ENCODE measurements at regions not wholly inside any gene's neighbourhood (a gene's known extent, or its start where the extent isn't known, plus 50 kb on each side); places are given as distances from the start of the nearest gene placed in this dataset.
"Not testable (repeated sequence)": the region's sequence is repeated elsewhere in the genome, so short reads cannot be mapped to it uniquely, and the experiment has no call there.

DNA sequence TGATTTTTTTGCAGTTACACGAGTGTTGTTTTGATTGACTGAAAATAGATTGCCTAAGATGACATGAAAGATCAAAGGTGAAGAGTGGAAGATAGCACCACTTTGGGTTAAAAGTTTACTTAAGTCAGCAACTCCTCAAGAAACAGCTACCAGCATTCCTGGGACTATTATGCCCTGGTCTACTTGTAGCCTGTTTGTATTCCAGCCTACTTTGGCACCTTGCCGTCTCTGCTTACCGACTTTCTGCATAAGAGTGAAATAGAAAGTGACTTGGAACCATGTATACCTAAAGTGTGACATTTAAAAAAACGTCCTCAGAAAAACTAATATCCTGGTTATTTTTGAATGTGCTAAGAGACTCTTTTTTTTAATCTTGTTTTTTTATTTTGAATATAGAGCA, 631.5 kb upstream of the PTBP2 start:
- DNase-seq = no peak

- no peak for DNase-seq
These were observed 625.6 kb upstream of the PTBP2 start for GRCh38 chr1:96095849-96096612.

DNA sequence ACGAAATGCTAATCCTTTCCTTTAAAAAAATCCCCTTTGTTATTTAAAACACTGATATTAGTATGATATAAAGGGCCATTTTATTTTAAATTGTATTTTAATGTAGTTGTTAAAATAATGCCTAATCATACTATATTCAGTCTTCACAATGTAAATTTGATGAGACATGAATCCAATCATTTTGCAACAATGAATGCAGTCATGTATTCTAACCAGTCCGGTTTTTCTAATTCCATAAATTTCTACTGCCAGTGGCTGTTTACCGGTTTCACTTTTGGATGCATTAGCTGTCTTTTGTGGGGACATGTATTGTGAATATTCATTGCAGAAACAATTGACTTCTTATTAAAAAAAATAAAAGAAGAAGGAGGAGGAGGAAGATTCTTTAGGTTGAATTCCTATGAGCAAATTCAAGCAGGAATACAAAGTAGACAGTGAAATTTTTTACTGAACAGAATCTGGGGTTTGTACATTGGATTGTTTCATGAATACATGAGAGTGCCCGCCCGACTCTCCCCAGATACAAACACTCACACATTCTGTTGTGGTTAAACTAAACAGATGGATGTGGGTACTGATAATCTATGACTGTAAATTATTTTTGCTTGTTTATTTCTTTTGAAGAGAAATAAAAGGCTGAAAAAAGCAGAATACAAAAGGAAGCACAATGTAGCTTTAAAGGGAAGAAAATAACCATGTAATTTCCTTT, 624.8 kb upstream of the PTBP2 start:
- DNase-seq = no peak

- no peak for DNase-seq
These were observed 617.1 kb upstream of the PTBP2 start for GRCh38 chr1:96104506-96104905.

- no peak for DNase-seq
These were observed 616.7 kb upstream of the PTBP2 start for GRCh38 chr1:96104906-96105305.

DNA sequence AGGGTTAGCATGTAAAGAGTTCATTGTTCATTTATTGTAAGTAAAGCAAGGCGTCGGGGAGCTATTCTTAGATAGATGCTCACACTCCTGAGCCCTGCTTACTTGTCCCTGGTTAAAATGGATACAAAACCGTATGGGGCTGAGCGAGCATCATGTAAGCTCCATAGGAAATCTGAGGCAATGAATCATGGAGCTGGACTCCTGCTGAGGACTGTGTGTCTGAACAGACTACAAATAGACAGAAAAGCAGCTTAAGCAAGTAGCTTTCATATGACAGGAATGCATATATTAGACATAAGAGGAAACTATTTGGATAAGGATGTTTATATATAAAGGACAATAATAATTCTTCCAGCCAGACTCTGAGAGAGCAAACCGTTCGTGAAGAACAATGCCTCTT, 604.9 kb upstream of the PTBP2 start:
- no peak for DNase-seq

DNA sequence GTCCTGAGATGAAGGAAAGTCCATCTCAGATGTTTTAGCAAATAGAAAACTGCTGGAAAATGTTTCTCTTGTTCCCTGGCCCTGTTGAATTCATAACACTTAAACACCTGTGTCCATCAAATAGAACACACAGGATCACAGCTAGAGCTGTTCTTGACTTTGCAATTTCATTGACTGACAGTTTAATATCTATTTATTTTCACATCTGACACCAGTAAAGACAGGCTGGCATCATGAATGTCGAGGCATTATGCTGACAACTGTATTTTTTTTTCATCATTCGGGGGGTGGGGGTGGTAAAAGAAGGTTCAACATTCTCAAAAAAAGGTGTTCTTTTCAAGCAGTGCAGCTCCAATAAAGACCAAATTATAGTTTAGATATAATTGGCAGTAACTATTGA, 591.2 kb upstream of the PTBP2 start:
- DNase-seq = no peak

- DNase-seq = no peak
These were observed 576.9 kb upstream of the PTBP2 start for GRCh38 chr1:96144636-96145035.

GRCh38 chr1:96145492-96145891, 576.1 kb upstream of the PTBP2 start:
- DNase-seq = no peak

DNA sequence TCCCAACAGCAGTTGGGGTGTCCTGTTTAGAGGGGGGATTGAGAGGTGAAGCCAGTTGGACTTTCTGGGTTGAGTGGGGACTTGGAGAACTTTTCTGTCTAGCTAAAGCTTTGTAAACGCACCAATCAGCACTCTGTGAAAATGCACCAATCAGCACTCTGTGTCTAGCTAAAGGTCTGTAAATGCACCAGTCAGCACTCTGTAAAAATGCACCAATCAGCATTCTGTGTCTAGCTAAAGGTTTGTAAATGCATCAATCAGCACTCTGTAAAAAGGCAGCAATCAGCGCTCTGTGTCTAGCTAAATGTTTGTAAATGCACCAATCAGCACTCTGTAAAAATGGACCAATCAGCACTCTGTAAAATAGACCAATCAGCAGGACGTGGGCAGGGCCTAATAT, 568.6 kb upstream of the PTBP2 start:
- DNase-seq = not testable (repeated sequence)

DNA sequence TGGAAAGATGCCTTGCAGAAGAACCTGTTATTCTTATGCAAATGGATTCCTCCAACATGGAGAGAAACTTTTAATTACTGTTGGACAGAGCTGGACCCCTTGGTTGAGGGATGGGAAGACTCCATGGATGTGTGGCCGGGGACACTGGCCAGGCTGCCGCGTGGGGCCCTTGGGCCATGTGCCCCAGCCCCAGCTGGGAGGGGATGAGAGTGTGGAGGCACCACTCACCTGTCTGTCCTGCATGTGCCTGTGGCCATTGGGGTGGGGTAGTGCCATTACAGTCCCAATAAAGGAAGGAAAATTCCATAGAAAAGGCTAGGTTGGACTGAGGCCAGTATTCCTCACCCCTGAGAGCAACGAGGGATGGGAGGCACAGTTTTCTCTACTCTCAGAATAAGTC, 564.5 kb upstream of the PTBP2 start:
- no peak for DNase-seq

DNA sequence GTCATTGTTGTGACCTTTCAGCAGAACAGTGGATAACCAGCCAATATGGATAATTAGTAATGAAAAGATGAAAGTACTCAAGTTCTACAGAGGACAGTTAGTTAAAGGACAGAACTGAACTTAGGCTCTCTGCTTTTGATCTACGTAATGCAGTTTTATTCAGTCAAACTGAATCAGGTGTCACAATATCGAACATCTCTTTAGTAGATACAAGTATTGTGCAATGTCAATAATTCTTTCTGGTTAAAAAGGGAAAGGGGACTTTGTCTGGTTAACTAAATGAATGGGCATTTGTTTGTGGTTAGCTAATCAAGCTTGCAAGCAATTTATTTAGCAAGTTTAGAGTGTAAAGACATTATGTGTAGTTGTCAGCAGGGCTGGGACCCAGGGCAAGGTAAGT, 562.2 kb upstream of the PTBP2 start:
- no peak for DNase-seq

DNA sequence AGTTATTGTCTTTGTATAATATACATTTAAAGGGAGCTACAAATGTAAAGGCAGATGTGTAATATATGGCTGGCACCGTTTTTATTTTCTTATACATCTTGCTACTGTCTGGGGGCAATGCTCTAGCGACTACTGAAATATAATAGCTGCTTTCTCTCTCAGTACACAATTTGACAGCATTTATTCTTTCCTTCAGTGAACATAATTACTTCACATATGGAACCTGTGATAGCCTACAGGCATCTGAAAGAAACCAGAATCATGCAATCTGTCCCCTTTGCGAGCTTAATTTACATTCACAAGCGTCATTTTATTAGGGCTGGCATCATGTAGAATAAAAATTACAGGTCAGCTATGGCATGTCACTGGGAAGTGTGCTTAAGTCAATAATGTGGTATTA, 557.5 kb upstream of the PTBP2 start:
- DNase-seq = no peak

- no peak for DNase-seq
These were observed 543.5 kb upstream of the PTBP2 start for GRCh38 chr1:96178053-96178452.

DNA sequence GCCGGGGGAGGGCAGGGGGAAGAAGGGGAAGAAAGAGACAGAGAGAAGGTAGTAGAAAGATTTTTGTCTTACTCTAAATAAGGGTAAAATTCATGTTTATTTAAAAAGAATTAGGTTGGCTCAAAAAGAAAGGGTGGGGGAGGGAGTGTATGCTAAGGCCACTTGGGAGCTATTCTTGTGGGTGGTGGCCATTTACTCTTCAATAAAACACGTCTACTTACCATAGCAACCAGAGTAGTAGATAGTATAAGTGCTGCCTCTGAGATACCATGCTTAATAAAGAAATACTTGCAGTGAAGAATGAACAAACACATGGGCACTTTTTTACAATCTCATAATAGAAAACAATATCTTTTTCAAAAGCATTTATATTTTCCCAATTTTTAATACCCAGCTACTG, 538.1 kb upstream of the PTBP2 start:
- DNase-seq = no peak

DNA sequence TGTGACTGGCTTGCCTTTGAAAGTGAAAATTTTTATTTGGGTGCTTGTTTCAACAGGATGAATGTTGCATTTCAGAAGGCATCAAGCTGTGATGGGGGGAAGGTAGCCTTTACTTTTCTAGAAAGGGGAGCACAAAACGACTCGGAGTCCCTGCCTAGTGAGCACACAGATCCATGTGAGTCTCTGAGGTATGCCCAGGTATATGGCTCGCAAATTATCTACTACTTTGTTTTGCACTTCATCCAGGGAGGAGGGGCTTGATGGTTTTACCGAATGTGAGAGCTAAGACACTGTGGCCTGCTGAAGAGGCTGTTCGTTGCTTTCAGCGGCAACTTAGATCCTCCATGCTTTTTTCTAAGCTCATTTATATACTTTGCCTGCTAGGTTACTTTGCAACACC, 537.7 kb upstream of the PTBP2 start:
- DNase-seq = no peak

DNA sequence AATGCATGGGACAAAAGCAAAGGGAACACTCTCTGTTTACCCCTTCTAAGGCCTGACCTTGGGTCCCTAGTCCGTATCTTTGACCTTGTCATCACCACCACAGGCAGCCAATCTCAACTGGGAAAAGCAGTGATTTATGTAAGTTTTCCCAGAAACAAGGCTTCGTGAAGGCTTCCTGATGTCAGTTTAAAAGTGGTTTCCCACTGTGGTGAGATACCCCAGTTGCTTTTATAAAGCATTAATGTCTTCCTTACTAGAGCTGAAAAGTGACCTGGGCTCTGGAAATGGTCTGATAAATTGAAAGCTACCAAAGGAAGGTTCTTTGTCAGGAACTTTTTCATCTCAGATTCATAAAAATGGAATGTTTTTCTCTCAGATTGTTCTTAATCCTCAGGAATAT, 536.4 kb upstream of the PTBP2 start:
- DNase-seq = no peak

DNA sequence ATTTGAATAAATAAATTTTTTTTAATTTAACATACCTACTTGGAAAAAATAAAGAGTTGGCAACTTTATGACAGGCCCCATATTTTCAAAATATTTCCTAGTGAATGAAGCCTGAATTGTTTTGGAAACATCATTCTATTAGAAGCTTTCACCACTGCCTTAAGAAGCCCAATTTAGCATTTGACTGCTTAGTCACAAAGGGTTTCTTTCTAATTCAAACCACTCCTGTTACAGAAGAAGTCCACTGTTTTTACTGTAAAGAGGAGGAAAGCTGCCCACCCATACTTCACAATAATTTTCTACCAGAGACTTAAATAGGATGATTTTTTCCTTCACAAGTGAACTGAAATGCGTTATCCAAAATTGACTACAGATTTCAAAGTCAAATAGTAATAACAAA, 534.6 kb upstream of the PTBP2 start:
- DNase-seq = no peak

DNA sequence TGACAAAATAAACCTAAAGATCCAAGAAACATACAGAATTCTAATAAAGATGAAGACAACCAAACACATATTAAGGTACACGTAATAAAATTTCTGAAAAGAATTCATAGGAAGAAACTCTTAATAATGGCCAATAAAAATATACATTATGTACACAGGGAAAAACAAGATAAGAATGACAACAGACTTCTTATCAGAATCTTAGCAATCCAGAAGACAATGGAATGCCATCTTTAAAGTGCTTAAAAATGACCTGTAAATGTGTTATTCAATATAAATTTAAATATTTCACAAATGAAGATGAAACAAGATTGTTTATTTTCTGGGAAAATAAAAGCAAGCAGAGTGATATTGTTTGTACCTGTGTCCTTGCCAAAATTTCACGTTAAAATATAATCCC, 530.4 kb upstream of the PTBP2 start:
- no peak for DNase-seq

- DNase-seq = no peak
These were observed 515.1 kb upstream of the PTBP2 start for GRCh38 chr1:96206451-96206850.

- no peak for DNase-seq
These were observed 513.6 kb upstream of the PTBP2 start for GRCh38 chr1:96207936-96208335.

DNA sequence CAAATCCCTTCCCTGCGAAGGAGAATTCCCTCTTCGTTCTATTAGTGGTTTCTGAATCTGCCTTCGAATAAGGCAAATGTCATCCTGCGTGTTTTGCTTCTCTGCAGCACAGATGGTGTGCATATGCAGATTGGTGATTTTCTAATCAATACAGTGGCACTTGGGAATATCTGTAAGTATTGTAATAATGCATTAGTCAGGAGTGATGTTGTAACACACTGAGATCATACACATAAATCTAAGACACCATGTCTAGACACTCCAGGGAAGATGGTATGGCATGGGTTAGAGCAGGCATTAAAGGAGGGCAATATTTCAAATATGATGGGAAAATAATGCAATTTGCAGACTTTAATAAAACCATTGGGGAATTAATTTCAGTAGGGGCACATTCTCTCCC, 513.2 kb upstream of the PTBP2 start:
- DNase-seq = no peak

DNA sequence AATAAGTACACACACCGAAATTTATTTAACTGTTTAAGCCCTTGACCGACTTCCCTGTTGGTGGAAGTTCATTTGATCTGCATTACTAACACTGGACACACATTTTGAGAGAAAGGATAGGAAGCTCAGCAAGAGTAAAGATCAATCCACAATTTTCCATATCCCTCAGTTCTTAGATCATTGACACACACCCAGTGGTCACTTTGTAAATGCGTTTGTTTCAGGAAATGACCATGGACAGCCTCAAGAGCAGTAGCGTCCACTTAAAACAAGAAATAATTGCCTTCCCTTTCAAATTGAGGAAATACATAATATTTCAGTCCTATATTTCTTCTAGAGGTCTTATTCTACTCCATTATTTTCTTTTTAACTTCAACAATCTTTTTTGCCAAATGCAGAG, 511.5 kb upstream of the PTBP2 start:
- no peak for DNase-seq

- DNase-seq = no peak
These were observed 510.4 kb upstream of the PTBP2 start for GRCh38 chr1:96211202-96211601.

DNA sequence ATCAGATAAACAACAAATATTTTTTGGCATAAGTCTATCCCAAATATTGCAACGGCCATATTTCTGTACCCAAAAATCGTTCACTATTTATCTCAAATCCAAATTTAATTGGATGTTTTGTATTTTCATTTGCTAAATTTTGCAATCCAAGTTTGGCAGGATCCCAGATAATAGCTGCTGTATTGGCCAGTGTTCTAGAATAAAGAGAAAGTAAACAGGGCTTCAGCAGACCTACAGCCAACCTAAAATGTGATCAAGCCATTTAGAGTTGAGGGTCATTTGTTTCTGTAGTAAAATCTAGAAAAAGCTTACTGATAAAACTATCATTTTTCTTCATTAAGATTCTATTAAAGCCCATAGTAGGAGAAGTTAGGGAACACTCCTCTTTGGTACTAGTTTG, 506.6 kb upstream of the PTBP2 start:
- DNase-seq = no peak

All from activated CD4-positive, alpha-beta T cell treated with anti-CD3 and anti-CD28 coated beads, Interleukin-10, Interleukin-2, amounts not matched to agents 100 ng/mL and 50 ng/mL, durations not matched to agents 16 hours and 8 hours (primary cell).